HG03520 (cell line): ENCODE measurements at regions not wholly inside any gene's neighbourhood (a gene's known extent, or its start where the extent isn't known, plus 50 kb on each side); places are given as distances from the start of the nearest gene placed in this dataset.

Source experiments
- ATAC-seq: cut with Tn5 transposase; IDR thresholded peaks from one replicate; pipeline ENCODE4 v1.9.1; 2021; ENCODE audit warnings: mild to moderate bottlenecking, moderate library complexity; ENCODE audit not compliant: unreplicated experiment

DNA sequence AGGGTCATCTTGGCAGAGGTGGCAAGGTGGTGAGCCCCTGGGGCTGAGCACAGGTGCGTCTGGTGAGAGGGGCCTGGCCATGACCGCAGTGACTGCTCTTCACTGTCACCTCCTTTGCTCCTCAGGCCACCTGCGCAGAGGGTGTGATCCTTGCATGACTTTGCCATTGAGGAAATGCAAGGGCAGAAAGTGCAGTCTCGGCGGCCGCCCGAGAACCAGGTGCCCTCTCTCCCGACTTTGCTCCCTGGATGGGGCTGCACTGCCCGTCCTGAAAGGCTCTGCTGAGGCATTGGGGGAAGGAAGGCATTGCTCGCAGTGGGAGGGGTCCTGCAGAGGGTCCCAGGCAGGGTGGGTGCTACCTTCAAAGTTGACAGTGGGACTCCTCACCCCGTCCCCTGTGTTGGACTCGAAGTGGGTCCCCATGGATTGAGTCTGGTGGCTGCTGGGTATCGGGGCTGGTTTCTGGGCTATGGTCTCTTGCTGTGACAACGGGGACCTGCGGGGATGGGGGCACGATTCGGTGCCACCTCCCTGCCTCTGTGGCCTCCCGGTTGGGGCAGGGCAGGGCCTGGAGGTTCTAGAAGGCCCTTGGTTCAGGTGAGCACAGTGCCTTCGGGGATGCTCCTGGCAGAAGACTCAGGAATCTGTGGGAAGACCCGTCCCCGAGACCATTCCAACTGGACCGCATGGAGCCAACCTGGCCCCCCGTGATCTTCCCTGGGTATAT is 1239.4 kb downstream of the BRD1 start:
- ATAC-seq: no peak

DNA sequence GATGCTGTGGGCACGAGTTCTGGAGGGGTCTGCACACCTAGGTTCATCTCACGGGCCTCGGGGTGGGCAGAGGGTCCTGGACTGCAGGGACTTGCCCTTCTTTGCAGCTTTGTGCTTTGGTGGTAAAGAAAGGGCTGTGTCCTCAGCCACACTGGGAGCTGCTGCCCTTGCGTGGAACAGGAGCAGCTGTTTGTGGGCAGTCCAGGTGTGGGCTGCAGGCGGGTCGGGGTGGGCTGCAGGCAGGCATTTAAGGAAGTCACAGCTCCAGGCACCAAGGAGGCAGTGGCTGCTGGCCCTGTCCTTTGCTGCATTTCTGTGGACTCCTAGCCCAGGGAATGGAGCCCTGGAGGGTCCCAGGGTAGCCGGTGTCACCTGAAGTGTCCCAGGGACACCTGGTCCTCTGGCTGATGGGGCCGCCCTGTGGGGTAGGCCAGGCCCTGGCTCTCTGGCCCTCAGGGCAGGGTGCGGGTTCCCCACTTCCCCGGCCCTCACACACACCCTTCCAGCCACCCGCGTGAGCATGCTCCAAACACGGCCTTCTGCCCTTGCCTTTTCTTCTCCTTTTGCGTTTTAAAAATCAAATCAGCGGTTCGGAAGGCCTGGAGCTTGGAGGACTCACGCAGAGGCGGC is 1240.3 kb downstream of the BRD1 start:
- ATAC-seq: no peak

DNA sequence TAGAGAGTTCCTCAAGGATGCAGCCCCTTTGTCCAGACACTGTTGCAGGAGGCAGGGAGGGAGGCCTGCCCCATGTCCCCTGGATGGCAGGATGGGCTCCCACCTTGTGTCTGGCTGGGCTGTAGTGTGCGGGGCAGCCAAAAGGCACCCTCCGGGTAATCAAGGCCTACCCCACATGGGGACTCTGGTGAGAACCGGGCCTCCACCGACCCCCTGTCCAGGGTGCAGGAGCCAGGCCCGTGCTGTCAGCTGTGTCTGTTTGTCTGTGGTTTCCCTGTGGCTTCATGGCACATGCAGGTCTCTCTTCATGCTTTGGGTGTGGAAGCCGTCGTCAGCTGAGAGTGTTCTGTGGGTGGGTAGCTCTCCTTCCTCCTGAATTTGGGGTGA is 1240.9 kb downstream of the BRD1 start:
- no peak for ATAC-seq

DNA sequence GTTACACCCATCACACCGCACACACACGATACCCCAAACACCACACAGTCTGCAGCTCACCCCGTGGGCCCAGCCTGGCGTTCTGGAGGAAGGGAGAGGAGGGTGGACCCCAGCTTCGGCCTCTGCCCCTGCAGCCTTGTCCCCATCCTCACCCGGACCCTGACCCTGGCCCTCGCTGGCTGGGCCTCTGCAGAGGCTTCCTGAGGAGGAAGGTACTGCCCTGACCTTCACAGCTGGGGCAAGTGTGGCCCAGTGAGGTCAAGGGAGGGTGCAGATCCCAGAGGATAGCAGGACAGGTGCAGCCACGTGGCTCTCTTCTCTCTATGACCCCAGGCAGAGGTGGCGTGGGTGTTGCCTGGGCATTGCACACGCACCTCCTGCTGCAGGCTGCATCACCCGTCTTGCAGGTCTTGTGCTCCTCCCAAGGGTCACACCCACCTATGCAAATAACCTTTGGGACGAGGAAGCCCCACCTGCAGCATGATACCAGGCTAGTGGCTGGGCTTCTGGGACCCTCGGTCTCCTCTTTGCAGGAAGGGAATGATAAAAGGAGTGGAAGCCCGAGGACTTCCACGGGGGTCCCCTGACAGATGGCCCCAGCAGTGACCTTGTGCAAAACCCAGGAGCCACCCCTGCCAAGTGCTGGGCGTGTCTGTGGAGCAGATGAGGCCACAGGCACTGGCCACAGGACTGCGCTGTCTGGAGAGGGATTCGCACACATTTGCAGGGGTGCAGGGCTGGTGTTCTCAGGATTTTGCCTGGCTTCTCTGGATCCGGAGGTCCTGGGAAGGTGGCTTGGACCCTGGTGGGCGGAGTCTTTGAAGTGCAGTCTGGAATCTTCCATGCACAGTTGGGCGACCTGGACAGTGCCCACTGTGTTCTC is 1241.5 kb downstream of the BRD1 start:
- ATAC-seq: no peak

DNA sequence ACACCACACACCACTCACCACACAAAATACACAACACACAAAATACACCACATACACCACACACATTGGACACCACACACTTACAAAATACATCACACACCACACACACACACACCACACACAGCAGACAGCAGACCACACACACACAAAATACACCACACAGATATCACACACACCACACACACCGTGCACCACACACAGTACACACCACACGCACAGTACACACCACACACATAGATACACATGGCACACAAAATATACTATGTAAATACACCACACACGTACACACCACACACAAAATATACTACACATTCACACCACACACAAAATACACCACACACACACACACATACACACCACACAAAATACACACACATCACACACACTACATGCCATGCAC is 1243.5 kb downstream of the BRD1 start:
- ATAC-seq: no peak

DNA sequence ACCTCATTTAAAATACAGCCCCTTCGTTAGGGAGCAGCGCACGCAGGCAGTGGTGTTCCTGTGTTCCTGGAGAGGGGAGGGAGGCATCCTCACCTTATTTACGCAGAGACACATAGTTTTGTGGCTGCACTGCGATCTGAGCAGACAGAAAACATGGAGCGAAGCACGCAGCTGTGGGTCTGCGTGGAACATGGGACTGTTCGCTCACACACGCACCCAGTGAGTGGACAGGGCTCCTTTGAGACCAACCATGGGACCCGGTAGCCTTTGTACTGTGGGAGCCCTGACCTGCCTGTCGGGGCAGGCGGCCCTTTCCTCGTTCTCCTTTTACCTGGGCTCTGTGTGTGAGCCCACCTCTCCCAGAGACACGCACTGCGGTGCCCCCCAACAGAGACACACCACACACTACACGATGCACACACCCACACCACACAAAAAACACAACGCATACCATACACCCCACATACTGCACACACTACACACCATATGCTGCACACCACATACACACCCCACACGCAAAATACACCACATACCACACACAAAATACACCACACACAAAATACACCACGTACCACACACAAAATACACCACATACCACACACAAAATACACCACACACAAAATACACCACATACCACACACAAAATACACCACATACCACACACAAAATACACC is 1245.7 kb downstream of the BRD1 start:
- ATAC-seq: no peak

DNA sequence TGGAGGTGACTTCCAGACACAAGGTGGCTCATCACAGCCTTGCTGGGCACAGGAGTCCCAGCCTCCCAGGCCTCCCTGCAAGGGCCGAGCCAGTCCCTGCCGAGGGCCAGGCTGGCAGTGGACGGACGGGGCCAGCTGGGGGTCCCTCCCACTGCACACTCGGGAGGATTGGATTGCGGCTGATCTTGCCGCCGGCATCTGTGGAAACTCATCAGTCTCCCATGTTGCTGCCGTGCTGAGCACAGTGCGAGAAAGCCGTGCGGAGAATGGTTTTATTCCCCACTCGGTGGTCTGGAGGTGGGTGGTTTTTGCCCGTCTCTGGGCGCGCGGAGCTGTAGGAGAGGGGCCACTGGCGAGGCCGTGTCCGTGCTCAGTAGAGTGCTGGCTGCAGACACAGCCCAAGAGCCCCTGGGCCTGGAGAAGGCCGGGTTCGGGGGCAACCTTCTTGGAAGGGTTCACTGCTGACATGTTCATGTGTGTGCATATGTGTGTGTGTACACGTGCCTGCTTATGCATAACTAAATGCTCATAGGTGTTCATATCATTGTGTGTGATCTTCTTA is 1246.4 kb downstream of the BRD1 start:
- ATAC-seq: no peak

DNA sequence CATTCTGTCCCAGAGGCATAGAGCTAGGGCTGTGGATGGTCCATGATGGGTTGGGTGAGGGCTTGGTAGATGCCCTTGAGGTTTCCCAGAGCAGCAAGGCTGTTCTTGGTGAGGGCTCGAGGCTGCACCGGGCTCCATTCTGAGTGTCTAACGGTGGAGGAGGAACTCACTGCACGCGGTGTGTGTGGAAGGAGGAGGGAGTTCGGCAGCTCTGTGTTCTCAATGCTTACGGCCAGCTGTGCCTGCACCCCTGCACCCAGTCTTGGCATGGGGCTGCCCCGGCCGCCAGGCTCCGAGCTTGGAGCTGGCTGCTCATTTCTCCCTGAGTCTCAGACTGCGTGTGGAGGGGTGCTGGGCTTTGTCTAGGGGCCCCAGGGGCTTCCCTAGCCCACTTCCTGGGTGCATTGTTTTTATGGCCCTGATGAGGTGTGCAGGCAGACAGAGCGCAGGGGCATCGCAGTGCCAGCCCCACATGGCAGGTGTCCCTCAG is 1247.1 kb downstream of the BRD1 start:
- ATAC-seq: no peak

DNA sequence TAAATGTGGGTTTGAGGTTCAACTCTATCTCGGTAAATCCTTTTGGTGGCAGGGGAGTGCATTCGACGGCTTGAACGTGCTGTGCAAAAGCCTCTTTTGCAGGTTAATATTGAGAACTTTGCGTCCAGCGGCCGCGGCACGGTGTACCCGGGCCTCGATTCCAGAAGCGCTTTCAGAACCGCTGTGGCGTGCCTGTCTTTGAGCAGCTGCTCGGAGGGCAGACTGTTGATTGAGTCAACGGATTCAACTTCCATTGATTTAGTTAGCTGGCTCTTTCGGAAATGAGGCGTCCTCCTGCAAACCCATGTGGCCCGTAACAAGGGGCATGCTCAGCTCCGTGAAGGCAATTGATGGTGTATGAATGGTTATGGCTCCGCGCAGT is 1247.8 kb downstream of the BRD1 start:
- ATAC-seq: no peak

DNA sequence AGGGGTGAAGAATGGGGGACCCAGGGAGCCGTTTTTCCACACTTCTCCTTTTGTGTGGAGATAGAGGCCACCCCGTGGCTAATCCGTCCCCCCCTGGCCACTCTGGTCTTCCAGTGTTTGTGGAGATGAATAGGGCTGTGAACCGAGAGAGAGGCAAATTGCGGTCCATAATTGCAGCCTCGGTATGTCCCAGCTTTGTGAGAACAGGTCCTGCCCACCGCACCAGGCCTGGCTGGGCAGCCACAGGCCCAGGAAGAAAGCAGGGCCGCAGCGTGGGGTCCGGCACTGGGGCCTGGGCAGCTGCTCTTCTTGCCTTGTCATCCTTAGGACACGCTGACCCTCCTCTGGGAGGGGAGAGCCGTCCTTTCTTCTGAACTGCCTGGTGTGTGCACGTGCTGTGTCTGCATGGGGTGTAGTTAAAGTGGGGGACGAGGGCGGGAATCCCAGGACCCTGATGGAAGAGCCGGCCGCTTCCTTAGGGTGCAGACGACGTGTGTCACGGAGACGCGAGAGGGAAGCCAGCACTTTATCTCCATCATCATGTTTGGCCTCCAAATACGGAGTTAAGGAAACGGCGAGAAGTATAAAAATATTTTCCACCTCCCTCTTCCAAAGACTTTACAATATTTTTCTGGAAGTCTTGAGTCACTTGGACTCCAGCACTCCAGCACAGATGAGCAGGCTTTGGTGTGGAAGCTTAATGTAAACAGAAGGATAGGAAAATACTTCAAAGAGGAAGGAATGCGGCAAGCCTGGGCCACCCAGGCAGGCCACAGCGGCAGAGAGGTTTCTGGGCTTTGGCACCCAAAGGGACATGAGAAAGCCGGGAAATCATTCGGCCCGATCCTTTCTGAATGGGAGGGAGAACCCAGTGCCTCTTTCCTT is 1248.4 kb downstream of the BRD1 start:
- ATAC-seq: no peak

DNA sequence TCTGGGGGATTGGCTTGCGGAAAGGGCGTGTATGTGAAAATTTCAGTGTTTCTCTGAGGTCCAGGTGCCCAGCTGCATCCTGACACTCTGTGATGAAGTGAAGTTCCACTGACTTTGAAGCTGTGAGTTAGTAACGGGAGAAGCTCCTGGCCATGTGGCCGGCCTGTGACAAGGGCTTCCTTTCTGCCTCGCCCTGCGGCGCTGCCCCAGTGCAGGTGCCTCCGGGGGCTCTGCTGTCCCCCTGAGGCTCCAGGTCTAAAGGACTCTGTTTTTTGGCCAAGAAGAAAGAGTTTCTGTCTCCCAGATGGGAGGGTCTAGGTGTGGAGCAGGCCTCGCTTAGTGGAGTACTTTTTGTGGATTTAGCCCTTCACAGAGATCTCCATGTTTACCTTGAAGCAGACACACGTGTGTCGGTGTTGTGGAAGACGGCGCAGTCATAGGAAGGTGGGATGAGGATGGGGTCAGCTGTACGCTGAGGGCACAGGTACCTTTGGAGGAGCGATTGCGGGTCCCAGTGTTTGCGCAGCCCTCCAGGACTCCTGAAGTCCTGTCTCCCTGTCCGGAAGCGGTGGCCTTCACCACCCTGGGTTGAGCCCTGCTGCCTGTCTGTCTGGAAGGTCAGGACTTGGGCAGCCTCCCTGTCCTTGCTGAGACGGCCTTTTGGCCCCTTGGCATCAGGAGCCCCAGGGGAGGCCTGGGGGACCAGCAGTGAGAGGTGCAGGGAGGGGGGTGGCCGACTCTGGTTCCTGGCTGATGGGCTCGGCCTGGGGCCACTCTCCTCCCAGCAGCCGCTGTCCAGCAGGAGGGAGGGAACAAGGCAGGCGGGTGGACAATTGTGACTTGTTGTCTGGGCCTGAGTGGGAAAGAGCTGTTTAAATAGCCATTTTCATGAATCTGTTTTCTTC is 1249.3 kb downstream of the BRD1 start:
- no peak for ATAC-seq

DNA sequence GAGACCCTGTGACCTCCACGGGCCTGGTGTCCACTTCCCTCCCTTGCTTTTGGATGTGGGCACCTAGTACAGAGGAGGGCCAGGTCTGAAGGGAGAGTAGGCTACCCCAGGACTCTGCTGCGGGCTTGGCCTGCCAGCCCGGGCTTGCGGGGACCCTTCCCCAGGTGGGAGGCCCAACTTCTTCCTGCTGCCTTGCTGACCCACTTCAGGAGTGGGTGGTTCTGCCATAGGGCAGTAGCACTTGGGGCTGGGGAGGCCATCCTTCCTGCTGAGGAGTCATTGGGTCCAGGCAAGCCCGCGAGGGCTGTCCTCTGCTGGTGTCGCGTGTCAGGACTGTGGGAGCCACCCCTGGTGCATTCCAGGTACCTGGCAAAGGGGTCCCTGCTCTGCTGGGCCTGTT is 1250.0 kb downstream of the BRD1 start:
- ATAC-seq: no peak

DNA sequence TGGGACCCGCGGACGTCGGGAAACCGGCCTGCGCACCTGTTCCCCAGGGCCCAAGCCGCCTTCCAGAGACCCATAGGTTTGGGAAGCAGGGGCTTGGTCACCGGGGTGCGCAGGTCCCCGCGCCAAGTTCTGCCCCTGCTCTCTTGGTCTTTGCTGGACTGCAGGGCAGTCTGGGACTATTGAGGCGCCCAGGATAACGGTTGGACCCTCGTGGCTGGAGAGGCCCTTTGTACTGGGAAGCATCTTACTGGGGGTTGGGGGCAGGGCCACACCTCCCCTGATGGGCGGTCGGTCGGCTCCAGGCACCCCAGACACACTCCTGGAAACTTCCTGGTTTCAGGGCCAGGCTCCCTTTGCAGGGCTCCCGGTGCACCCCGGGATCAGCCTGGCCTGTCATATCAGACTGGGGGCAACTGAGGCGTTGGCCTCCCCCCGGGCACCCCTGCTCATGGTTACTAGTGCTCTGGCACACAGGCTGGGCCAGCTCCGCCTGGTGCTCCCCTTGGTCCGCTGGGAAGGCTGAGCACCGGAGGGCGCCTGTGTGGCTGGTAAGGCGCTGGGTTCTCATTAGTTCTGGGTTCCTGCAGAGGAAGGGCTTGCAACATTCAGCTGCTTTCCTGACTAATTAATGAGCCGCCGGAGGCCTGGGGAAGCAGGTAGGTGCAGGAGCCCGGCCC is 1250.5 kb downstream of the BRD1 start:
- ATAC-seq: no peak

DNA sequence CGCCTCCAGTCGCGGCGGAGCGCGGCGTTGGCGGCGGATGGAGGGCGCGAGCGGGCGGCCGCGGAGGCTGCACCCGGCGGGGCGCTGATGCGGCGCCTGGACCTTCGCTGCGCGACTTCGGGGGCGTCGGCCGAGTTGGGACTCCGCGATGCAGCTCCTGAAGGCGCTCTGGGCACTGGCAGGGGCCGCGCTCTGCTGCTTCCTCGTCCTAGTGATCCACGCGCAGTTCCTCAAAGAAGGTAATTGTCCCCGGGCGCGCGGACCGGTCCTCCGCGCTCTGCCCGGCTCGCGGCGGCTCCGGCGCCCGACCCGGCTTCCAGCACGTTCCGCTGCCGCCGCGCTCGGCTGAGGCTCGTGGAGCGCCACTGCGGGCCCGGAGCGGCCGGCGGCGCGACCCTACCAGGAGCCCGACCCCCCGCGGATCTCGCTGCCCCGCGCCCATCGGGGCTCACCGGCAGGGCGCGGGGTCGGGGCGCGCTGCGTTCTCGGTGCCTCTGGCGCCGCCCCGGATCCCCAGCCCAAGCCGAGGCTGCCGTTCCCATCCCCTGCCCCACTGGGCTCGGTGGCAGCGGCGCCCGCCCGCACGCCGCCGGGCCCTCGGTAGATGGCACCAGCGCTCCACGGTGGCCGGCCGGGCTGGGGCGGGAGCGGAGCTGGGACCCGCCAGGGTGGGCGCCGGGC is 1251.2 kb downstream of the BRD1 start:
- no peak for ATAC-seq

DNA sequence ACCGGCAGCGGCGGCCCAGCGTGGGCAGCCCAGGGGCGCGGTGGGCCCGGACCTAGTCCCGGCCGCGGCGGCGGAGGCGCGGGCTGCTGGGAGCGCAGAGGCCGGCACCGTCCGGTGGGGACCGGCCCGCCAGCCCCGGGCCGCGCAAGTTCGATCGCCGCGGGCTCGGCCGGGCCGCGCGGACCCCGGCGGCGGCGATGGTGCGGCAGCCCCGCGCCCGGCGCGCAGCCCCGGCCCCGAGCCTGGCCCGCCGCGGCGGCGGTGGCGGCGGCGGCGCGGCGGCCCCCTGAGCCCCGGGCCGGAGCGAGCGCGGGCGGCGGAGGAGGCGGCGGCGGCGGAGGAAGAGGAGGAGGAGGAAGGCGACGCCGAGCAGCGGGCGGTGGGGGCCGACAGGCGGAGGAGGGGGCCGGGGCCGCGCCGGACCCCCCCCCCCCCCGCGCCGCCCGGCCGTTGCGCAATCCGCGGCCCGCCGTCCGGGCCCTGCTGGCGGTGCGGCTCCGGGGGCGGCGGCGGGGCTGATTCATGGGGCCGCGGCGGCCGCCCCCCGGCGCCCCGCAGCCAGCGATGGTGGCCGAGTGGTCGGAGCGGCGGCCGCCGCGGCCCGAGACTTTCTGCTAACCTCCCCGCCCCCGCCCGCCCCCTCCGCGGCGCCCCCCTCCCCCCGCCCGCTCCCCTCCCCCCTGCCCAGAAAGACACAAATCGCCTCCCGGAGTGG is 1251.9 kb downstream of the BRD1 start:
- ATAC-seq: no peak

DNA sequence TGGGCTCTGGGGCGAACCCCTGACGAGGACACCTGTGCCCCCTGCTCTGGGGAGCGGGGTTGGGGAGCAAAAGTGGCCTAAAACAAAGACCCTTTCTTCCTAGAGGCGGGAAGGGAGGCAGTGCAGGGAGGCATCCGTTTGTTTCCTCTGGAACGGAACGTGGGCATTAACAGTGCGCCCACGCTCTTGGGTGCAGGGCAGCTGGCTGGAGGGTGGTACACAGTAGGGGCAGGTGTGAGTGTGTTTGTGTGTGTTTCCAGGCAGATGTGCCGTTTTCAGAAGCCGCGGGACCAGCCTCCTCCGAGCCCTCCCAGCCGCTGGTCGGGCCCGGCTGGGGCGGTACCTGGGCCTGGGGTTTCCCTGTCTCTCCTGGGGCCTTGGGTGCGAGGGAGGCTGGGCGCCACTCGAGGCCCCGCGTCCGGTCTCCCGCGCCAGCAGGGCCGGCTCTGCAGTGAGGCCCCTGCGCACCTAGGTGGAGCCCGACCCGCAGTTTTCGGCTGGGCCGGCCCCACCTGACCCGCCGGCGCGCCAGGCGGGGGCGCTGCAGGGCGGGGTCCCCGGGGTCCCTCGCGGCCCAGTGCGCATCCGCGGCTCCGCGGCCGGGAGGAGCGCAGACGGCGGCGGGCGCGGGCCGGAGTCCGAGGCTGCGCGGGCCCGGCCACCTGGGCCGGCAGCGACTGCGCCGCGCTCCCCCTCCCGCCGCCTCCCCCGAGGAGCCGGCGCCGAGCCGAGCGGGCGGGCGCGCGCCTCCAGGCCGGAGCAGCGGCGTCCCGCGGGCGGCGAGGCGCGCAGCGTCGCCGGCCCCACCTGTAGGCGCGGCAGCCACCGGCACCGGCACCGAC is 1252.7 kb downstream of the BRD1 start:
- no peak for ATAC-seq
